OCI-LY7 (cell line): ENCODE measurements at regions not wholly inside any gene's neighbourhood (a gene's known extent, or its start where the extent isn't known, plus 50 kb on each side); places are given as distances from the start of the nearest gene placed in this dataset.
"Not testable (repeated sequence)": the region's sequence is repeated elsewhere in the genome, so short reads cannot be mapped to it uniquely, and the experiment has no call there.

Experiments
- BruUV-seq: library from RNA; stranded (reverse); fragments of 400-500 nt; replicated peaks from 2 replicates; lab custom pipeline; 2021; lab: Mats Ljungman, UMichigan
- CTCF ChIA-PET: fragments of 300-600 bp; sonication (Branson Sonifier 250); formaldehyde crosslinking; loops from one replicate; lab custom pipeline; 2022; ENCODE audit warnings: antibody characterized with exemption; ENCODE audit not compliant: unreplicated experiment; lab: Charles Lee
- POLR2A ChIA-PET: fragments of 300-600 bp; sonication (Branson Sonifier 250); formaldehyde crosslinking; loops from one replicate; lab custom pipeline; 2022; ENCODE audit warnings: antibody characterized with exemption; lab: Charles Lee
- DNase-seq: peaks from one replicate; pipeline ENCODE4 v3.0.0-alpha.2; 2015; ENCODE audit warnings: low spot score
- H2AFZ ChIP-seq: fragments of 200-600 bp; sonication (generic), shearing (Covaris generic); 2 replicates; pipeline ENCODE4 v1.6.1; 2014; ENCODE audit warnings: mild to moderate bottlenecking, antibody characterized with exemption, low read length, moderate library complexity
- H3K27ac ChIP-seq: fragments of 200-600 bp; sonication (generic); 2 replicates; pipeline ENCODE4 v1.5.1; 2014; ENCODE audit warnings: mixed run types, low read depth, mild to moderate bottlenecking, moderate library complexity, low read length, inconsistent platforms; ENCODE audit not compliant: poor library complexity, severe bottlenecking
- H3K36me3 ChIP-seq: fragments of 200-600 bp; sonication (generic); 2 replicates; pipeline ENCODE4 v1.6.1; 2014; ENCODE audit warnings: mild to moderate bottlenecking, antibody characterized with exemption, low read length, moderate library complexity, mixed read lengths; ENCODE audit not compliant: insufficient read depth
- H3K4me1 ChIP-seq: fragments of 200-600 bp; sonication (generic); 2 replicates; pipeline ENCODE4 v1.5.1; 2014; ENCODE audit warnings: mild to moderate bottlenecking, low read length; ENCODE audit not compliant: insufficient read depth, poor library complexity, severe bottlenecking
- H3K4me2 ChIP-seq: fragments of 200-600 bp; sonication (generic); 2 replicates; pipeline ENCODE4 v1.6.1; 2014; ENCODE audit warnings: mild to moderate bottlenecking, low read length
- H3K4me3 ChIP-seq: fragments of 200-600 bp; sonication (generic); 2 replicates; pipeline ENCODE4 v1.5.1; 2014; ENCODE audit warnings: mild to moderate bottlenecking, low read depth, low read length; ENCODE audit not compliant: poor library complexity, severe bottlenecking
- H3K79me2 ChIP-seq: fragments of 200-600 bp; sonication (generic); 2 replicates; pipeline ENCODE4 v1.6.1; 2016; ENCODE audit warnings: low read depth, mild to moderate bottlenecking, low read length, moderate library complexity, mixed read lengths; ENCODE audit not compliant: insufficient read depth
- H3K9me2 ChIP-seq: fragments of 200-600 bp; sonication (generic); 2 replicates; pipeline ENCODE4 v1.6.1; 2016; ENCODE audit warnings: mild to moderate bottlenecking, low read length, mixed read lengths; ENCODE audit not compliant: insufficient read depth
- H3K9me3 ChIP-seq: fragments of 200-600 bp; sonication (generic); 2 replicates; pipeline ENCODE4 v1.6.1; 2014; ENCODE audit warnings: mild to moderate bottlenecking, mixed run types, low read length, mixed read lengths
- H4K20me1 ChIP-seq: fragments of 200-600 bp; sonication (generic); 2 replicates; pipeline ENCODE4 v1.6.1; 2014; ENCODE audit warnings: mild to moderate bottlenecking, antibody characterized with exemption, low read length, moderate library complexity, mixed read lengths; ENCODE audit not compliant: insufficient read depth
- EZH2phosphoT487 ChIP-seq: fragments of 200-600 bp; sonication (generic); IDR thresholded peaks from 2 replicates; pipeline ENCODE4 v1.6.1; 2018; ENCODE audit warnings: low read depth, borderline replicate concordance, mild to moderate bottlenecking, mixed run types, antibody characterized with exemption, low read length, moderate library complexity, mixed read lengths
- intact Hi-C: fragments of 100-400 bp; cut with micrococcal nuclease; formaldehyde crosslinking; loops from one replicate; pipeline ENCODE4 v1.10.0; 2022; ENCODE audit not compliant: unreplicated experiment
- TF ChIP-seq, protein P1 (sequence below): fragments of 200-600 bp; sonication (generic); conservative IDR thresholded peaks from 2 replicates; pipeline ENCODE4 v1.5.1; 2014; ENCODE audit warnings: mild to moderate bottlenecking, antibody characterized with exemption, low read length, moderate library complexity, mixed read lengths

DNA sequence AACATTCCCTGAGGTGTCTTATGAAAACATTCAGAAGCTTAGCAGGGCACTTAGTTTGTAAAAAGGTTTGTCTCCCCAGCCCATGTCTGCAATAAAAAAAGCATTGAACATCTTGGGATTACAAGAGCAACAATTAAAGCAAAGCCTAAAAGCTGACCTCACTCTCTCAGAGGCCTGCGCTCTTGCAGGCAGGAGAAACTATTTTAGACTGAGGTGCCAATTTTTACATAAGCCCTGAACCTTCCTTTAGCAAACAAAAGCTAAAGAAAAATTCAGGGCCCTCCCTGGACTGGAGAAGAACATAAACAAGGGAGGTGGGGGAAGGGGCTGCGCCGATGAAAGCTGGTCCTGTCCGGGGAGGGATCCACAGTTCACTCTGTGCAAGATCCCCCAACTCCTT lies 312.7 kb upstream of the RNF32 start:
- no peak for TF ChIP-seq EZH2phosphoT487
- TF ChIP-seq, protein P1, sequence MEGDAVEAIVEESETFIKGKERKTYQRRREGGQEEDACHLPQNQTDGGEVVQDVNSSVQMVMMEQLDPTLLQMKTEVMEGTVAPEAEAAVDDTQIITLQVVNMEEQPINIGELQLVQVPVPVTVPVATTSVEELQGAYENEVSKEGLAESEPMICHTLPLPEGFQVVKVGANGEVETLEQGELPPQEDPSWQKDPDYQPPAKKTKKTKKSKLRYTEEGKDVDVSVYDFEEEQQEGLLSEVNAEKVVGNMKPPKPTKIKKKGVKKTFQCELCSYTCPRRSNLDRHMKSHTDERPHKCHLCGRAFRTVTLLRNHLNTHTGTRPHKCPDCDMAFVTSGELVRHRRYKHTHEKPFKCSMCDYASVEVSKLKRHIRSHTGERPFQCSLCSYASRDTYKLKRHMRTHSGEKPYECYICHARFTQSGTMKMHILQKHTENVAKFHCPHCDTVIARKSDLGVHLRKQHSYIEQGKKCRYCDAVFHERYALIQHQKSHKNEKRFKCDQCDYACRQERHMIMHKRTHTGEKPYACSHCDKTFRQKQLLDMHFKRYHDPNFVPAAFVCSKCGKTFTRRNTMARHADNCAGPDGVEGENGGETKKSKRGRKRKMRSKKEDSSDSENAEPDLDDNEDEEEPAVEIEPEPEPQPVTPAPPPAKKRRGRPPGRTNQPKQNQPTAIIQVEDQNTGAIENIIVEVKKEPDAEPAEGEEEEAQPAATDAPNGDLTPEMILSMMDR: no peak
- ChIA-PET POLR2A (interaction anchor here (0.5 to 0.6 kb wide), 2 partner anchors 22 to 24 kb away, joined by 3 read pairs; no protein-coding TSS in a partner anchor), CTCF (no interaction called here)
- intact Hi-C loops: no loop called here
- no TSS peak for BruUV-seq
- H3K4me3 ChIP-seq: no peak overlapping the region
- no peaks in the 10 kb centered on the region for H3K9me3 ChIP-seq
- H3K4me1 ChIP-seq: no peaks in the 10 kb centered on the region
- no peak overlapping the region for H3K4me2 ChIP-seq
- no peaks in the 10 kb centered on the region for H3K36me3 ChIP-seq
- H3K27ac ChIP-seq: no peak overlapping the region
- DNase-seq: no peak
- H2AFZ ChIP-seq: no peak overlapping the region
- H4K20me1 ChIP-seq: no peaks in the 10 kb centered on the region
- no peaks in the 10 kb centered on the region for H3K9me2 ChIP-seq
- no peaks in the 10 kb centered on the region for H3K79me2 ChIP-seq

DNA sequence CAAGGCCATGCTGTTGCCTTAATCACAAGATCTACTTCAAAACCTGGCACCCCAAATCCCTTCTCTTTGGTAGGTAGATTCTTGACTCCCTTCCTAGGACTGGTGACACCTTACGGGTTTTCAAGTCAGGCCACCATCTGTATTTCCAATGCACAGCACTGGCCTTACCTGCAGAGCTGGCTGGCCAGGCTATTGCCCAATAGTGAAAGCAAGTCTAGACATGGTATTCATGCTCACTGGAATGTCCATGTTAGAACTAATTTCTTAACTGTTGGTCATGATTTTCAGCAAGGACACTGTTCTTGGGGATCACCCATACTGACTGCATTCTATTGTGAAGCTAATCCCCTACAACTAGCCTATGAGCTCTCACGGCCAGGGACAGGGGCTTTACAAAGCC lies 313.1 kb upstream of the RNF32 start:
- ChIA-PET POLR2A (interaction anchor here (0.6 kb wide), 1 partner anchor 23 kb away, joined by 3 read pairs; no protein-coding TSS in a partner anchor), CTCF (no interaction called here)
- TF ChIP-seq, protein P1: no peak
- TF ChIP-seq EZH2phosphoT487: no peak
- no peak overlapping the region for H2AFZ ChIP-seq
- BruUV-seq: no TSS peak
- H3K9me2 ChIP-seq: no peaks in the 10 kb centered on the region
- H3K4me3 ChIP-seq: no peak overlapping the region
- H3K4me2 ChIP-seq: no peak overlapping the region
- H3K4me1 ChIP-seq: no peaks in the 10 kb centered on the region
- no peak overlapping the region for H3K27ac ChIP-seq
- intact Hi-C loops: no loop called here
- no peaks in the 10 kb centered on the region for H3K79me2 ChIP-seq
- no peak for DNase-seq
- H3K9me3 ChIP-seq: no peaks in the 10 kb centered on the region
- H3K36me3 ChIP-seq: no peaks in the 10 kb centered on the region
- H4K20me1 ChIP-seq: no peaks in the 10 kb centered on the region

DNA sequence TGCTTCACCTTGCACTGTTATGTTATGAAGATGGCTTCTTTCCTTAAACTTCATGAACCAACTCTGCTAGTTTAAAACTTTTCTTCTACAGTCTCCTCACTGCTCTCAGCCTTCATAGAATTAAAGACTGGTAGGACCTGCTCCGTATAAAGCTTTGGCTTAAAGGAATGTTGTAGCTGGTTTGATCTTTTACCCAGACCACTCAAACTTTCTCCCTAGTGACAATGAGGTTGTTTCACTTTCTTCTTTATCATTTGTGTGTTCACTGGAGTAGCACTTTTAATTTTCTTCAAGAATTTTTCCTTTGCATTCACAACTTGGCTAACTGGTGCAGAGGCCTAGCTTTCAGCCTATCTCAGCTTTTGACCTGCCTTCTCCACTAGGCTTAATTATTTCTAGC lies 316.4 kb upstream of the RNF32 start:
- Histone ChIP-seq H3K9me2 (no peaks in the 10 kb centered on the region), H3K9me3 (no peaks in the 10 kb centered on the region), H3K27ac (no peak overlapping the region), H2AFZ (no peak overlapping the region), H3K4me2 (no peak overlapping the region), H3K4me1 (no peaks in the 10 kb centered on the region), H3K4me3 (no peak overlapping the region), H3K36me3 (no peaks in the 10 kb centered on the region), H4K20me1 (no peaks in the 10 kb centered on the region), H3K79me2 (no peaks in the 10 kb centered on the region)
- CTCF ChIA-PET: no interaction called here
- no peak for TF ChIP-seq EZH2phosphoT487
- TF ChIP-seq, protein P1: no peak
- intact Hi-C loops: no loop called here
- DNase-seq: no peak
- POLR2A ChIA-PET: no interaction called here
- BruUV-seq: no TSS peak

DNA sequence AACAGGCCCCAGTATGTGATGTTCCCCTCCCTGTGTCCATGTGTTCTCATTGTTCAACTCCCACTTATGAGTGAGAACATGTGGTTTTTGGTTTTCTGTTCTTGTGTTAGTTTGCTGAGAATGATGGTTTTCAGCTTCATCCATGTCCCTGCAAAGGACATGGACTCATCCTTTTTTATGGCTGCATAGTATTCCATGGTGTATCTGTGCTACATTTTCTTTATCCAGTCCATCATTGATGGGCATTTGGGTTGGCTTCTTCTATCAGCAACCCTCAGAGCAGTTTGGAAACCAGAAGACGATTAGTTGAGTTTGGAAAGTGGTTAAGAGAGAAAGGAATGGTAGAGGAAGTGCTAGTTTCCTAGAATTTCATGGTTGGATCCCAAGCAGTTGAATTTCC lies 319.1 kb upstream of the RNF32 start:
- H3K9me2 ChIP-seq, POLR2A ChIA-PET, H4K20me1 ChIP-seq, CTCF ChIA-PET, H3K36me3 ChIP-seq, H2AFZ ChIP-seq, H3K4me3 ChIP-seq, BruUV-seq, intact Hi-C loops, H3K79me2 ChIP-seq, H3K9me3 ChIP-seq, DNase-seq, H3K27ac ChIP-seq, H3K4me1 ChIP-seq, H3K4me2 ChIP-seq: not testable (repeated sequence)
